Endothelial cell (in vitro differentiated cells): ENCODE measurements at regions not wholly inside any gene's neighbourhood (a gene's known extent, or its start where the extent isn't known, plus 50 kb on each side); places are given as distances from the start of the nearest gene placed in this dataset.

Experiments
- DNase-seq: peaks from one replicate; pipeline ENCODE4 v3.0.0; 2021; ENCODE audit warnings: low spot score
- H3K27ac Mint-ChIP-seq: one replicate; pipeline ENCODE4 v1.8.0; 2021; ENCODE audit warnings: mixed read lengths, inconsistent platforms; ENCODE audit not compliant: unreplicated experiment
- H3K27me3 Mint-ChIP-seq: one replicate; pipeline ENCODE4 v1.8.0; 2021; ENCODE audit warnings: mild to moderate bottlenecking, moderate library complexity, mixed read lengths, inconsistent platforms; ENCODE audit not compliant: unreplicated experiment
- H3K36me3 Mint-ChIP-seq: one replicate; pipeline ENCODE4 v1.8.0; 2021; ENCODE audit warnings: mild to moderate bottlenecking, low read depth, mixed read lengths, inconsistent platforms; ENCODE audit not compliant: unreplicated experiment
- H3K4me1 Mint-ChIP-seq: one replicate; pipeline ENCODE4 v1.8.0; 2021; ENCODE audit warnings: mild to moderate bottlenecking, mixed read lengths, inconsistent platforms; ENCODE audit not compliant: unreplicated experiment
- H3K4me3 Mint-ChIP-seq: one replicate; pipeline ENCODE4 v1.8.0; 2021; ENCODE audit warnings: mild to moderate bottlenecking, mixed read lengths, inconsistent platforms; ENCODE audit not compliant: unreplicated experiment
- H3K9me3 Mint-ChIP-seq: one replicate; pipeline ENCODE4 v1.8.0; 2021; ENCODE audit warnings: mixed read lengths, inconsistent platforms; ENCODE audit not compliant: unreplicated experiment
- TF ChIP-seq, protein P1 (sequence below): fragments of 200-600 bp; sonication (generic); IDR thresholded peaks from one replicate; pipeline ENCODE4 v1.5.0; 2021; ENCODE audit warnings: antibody characterized with exemption; ENCODE audit not compliant: unreplicated experiment

DNA sequence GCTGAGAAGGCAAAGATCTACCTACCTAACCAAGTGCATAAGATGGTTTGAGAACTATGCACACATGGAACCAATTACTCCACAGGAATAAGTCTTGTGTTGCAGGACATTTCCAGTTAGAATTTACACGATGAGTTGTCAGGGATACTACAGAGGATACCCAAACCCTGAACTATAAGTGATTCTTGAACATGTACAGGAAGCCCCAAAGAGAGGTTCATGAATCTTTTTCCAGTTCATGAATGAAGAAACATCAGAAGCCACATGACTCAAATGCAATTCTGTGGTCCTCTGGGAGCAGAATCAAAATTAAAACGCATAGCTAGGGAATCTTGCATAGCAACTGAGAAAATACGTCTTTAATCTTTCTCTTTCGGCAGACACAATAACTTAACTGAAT is 114.1 kb upstream of the LMCD1 start:
- Mint-ChIP-seq H3K9me3 (no peaks in the 10 kb centered on the region), H3K27ac (no peak overlapping the region), H3K27me3 (no peaks in the 10 kb centered on the region), H3K4me3 (no peak overlapping the region), H3K36me3 (no peaks in the 10 kb centered on the region), H3K4me1 (no peaks in the 10 kb centered on the region)
- TF ChIP-seq, protein P1, sequence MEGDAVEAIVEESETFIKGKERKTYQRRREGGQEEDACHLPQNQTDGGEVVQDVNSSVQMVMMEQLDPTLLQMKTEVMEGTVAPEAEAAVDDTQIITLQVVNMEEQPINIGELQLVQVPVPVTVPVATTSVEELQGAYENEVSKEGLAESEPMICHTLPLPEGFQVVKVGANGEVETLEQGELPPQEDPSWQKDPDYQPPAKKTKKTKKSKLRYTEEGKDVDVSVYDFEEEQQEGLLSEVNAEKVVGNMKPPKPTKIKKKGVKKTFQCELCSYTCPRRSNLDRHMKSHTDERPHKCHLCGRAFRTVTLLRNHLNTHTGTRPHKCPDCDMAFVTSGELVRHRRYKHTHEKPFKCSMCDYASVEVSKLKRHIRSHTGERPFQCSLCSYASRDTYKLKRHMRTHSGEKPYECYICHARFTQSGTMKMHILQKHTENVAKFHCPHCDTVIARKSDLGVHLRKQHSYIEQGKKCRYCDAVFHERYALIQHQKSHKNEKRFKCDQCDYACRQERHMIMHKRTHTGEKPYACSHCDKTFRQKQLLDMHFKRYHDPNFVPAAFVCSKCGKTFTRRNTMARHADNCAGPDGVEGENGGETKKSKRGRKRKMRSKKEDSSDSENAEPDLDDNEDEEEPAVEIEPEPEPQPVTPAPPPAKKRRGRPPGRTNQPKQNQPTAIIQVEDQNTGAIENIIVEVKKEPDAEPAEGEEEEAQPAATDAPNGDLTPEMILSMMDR: no peak
- DNase-seq: no peak

DNA sequence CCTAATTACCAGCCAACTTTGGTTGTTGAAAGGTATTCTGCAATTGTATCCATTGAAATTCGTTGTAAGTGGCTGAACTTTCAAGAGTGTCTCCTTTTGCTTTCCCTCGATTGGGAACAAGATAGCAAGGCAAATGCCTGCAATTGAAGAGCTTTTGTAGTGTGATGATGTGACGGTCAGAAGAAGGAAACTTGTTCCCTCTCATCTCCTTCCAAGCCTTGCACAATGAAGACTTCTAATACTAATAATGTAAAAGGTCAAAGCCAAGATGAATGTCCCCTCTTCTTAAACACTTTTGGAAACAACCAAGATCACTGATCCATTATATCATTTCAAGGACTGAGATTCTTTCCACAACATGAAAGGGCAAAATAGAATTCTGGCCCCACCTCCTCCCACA is 101.9 kb upstream of the LMCD1 start:
- Mint-ChIP-seq H3K36me3 (no peaks in the 10 kb centered on the region), H3K9me3 (no peaks in the 10 kb centered on the region), H3K27ac (no peak overlapping the region), H3K4me1 (no peaks in the 10 kb centered on the region), H3K4me3 (no peak overlapping the region), H3K27me3 (no peaks in the 10 kb centered on the region)
- TF ChIP-seq, protein P1: no peak
- no peak for DNase-seq

DNA sequence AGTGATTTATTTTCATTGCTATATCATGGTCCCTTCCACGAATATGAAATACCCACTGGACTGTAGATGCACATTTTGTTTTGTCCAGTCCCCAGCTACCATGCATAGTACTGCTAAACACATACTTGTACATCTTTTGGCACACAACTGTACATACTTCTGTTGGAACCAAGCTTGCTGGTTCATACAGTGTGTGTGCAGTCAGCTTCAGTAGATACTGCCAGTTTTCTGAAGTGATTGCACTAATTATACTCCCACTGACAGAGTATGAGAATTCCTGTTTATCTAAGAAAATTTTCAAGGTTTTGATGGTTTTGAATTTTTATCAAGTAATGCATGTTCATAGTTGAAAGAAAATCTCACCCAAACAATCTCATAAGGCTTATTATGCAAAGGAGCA is 100.7 kb upstream of the LMCD1 start:
- TF ChIP-seq, protein P1: no peak
- no peak overlapping the region for H3K4me3 Mint-ChIP-seq
- no peaks in the 10 kb centered on the region for H3K27me3 Mint-ChIP-seq
- H3K27ac Mint-ChIP-seq: no peak overlapping the region
- H3K9me3 Mint-ChIP-seq: no peaks in the 10 kb centered on the region
- H3K36me3 Mint-ChIP-seq: no peaks in the 10 kb centered on the region
- DNase-seq: no peak
- no peaks in the 10 kb centered on the region for H3K4me1 Mint-ChIP-seq

DNA sequence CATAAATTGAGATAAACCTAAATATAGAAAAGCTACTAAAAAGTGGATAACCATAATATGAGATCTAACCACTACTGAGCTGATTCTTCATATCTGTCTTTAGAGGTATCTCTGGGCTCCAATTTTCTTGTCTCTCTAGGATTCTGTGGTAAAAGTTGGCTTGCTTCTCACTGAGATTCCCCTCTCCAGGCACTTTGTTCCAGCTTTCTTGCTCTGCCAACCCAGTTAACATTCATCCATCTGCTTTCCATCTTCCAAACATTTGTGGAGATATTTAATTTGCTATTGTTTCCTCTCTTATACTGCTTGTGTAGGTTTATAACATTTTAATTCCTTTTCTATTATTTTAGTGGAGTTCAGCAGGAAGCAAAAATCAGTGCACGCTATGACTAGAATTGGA is 97.6 kb upstream of the LMCD1 start:
- TF ChIP-seq, protein P1: no peak
- no peak overlapping the region for H3K4me3 Mint-ChIP-seq
- H3K9me3 Mint-ChIP-seq: no peaks in the 10 kb centered on the region
- no peak overlapping the region for H3K27ac Mint-ChIP-seq
- no peaks in the 10 kb centered on the region for H3K4me1 Mint-ChIP-seq
- H3K27me3 Mint-ChIP-seq: no peaks in the 10 kb centered on the region
- no peak for DNase-seq
- no peaks in the 10 kb centered on the region for H3K36me3 Mint-ChIP-seq

DNA sequence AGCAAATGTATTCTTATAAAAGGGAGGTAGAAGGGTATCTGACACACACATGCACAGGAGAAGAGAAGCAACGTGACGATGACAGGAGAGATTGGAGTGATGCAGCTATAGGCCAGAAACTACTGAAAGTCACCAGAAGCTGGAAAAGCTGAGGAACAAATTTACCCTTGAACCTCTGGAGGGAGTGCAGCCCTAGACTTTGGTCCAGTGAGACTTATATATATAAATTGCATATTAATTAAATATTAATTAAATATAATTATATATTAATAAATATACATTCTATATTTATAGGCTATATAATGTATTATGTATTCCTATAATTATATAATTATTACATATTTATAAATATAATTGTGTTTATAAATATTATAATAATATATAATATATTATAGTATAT is 96.5 kb upstream of the LMCD1 start:
- no peaks in the 10 kb centered on the region for H3K27me3 Mint-ChIP-seq
- no peak for DNase-seq
- no peak overlapping the region for H3K4me3 Mint-ChIP-seq
- no peaks in the 10 kb centered on the region for H3K9me3 Mint-ChIP-seq
- no peak overlapping the region for H3K27ac Mint-ChIP-seq
- H3K4me1 Mint-ChIP-seq: no peaks in the 10 kb centered on the region
- H3K36me3 Mint-ChIP-seq: no peaks in the 10 kb centered on the region
- TF ChIP-seq, protein P1: no peak
